CD8-positive, alpha-beta memory T cell (primary cell): ENCODE measurements at regions not wholly inside any gene's neighbourhood (a gene's known extent, or its start where the extent isn't known, plus 50 kb on each side); places are given as distances from the start of the nearest gene placed in this dataset.

ENCODE experiments used
- CTCF ChIA-PET: fragments of 350-600 bp; sonication (Branson Sonifier 250); formaldehyde crosslinking; loops from one replicate; lab custom pipeline; 2021; ENCODE audit warnings: antibody characterized with exemption; lab: Charles Lee
- POLR2A ChIA-PET: fragments of 350-600 bp; sonication (Branson Sonifier 250); formaldehyde crosslinking; loops from one replicate; lab custom pipeline; 2021; ENCODE audit warnings: antibody characterized with exemption; lab: Charles Lee
- DNase-seq, 5 donors: peaks; one replicate each; pipeline versions ENCODE4 v3.0.0 to v3.0.0-alpha.2; 2020 to 2022; ENCODE audit warnings: mixed read lengths in 1 of 5
- H3K27ac ChIP-seq: one replicate; pipeline ENCODE4 v1.7.0; 2013; ENCODE audit warnings: low read depth, mild to moderate bottlenecking, low read length, moderate library complexity
- H3K27me3 ChIP-seq: 2 replicates; pipeline ENCODE4 v1.7.0; 2013; ENCODE audit warnings: low read length, mild to moderate bottlenecking; ENCODE audit not compliant: insufficient read depth, poor library complexity, severe bottlenecking
- H3K36me3 ChIP-seq: 2 replicates; pipeline ENCODE4 v1.7.0; 2013; ENCODE audit warnings: mild to moderate bottlenecking, low read length, moderate library complexity; ENCODE audit not compliant: insufficient read depth
- H3K4me1 ChIP-seq: 2 replicates; pipeline ENCODE4 v1.7.0; 2013; ENCODE audit warnings: mild to moderate bottlenecking, low read length, moderate library complexity; ENCODE audit not compliant: insufficient read depth
- H3K4me3 ChIP-seq: 2 replicates; pipeline ENCODE4 v1.7.0; 2013; ENCODE audit warnings: mild to moderate bottlenecking, low read length
- H3K9me3 ChIP-seq: 2 replicates; pipeline ENCODE4 v1.7.0; 2013; ENCODE audit warnings: mild to moderate bottlenecking, low read length
- H3K27ac Mint-ChIP-seq, 8 donors: one replicate each; pipeline ENCODE4 v1.8.0; 2020 to 2021; ENCODE audit warnings: mixed read lengths in 8 of 8, mild to moderate bottlenecking in 6 of 8, inconsistent platforms in 3 of 8, moderate library complexity in 3 of 8
- H3K27me3 Mint-ChIP-seq, 2 donors: one replicate each; pipeline ENCODE4 v1.8.0; 2020 to 2021; ENCODE audit warnings: mixed read lengths in 2 of 2, mild to moderate bottlenecking in 1 of 2, moderate library complexity in 1 of 2
- H3K36me3 Mint-ChIP-seq, 3 donors: one replicate each; pipeline ENCODE4 v1.8.0; 2020 to 2021; ENCODE audit warnings: mixed read lengths in 3 of 3, inconsistent platforms in 1 of 3, mild to moderate bottlenecking in 1 of 3
- H3K4me1 Mint-ChIP-seq, 3 donors: one replicate each; pipeline ENCODE4 v1.8.0; 2020 to 2021; ENCODE audit warnings: mixed read lengths in 3 of 3, inconsistent platforms in 1 of 3, mild to moderate bottlenecking in 1 of 3
- H3K4me3 Mint-ChIP-seq, 7 donors: one replicate each; pipeline ENCODE4 v1.8.0; 2020 to 2021; ENCODE audit warnings: mixed read lengths in 7 of 7, mild to moderate bottlenecking in 6 of 7, moderate library complexity in 4 of 7, inconsistent platforms in 2 of 7
- H3K9me3 Mint-ChIP-seq, 5 donors: one replicate each; pipeline ENCODE4 v1.8.0; 2020 to 2022; ENCODE audit warnings: mixed read lengths in 5 of 5, mild to moderate bottlenecking in 3 of 5, moderate library complexity in 2 of 5, inconsistent platforms in 1 of 5

- CTCF ChIA-PET: no interaction called here
- POLR2A ChIA-PET: no interaction called here
Observed at GRCh38 chr9:6086006-6086655, 70.7 kb upstream of the RANBP6 start.

DNA sequence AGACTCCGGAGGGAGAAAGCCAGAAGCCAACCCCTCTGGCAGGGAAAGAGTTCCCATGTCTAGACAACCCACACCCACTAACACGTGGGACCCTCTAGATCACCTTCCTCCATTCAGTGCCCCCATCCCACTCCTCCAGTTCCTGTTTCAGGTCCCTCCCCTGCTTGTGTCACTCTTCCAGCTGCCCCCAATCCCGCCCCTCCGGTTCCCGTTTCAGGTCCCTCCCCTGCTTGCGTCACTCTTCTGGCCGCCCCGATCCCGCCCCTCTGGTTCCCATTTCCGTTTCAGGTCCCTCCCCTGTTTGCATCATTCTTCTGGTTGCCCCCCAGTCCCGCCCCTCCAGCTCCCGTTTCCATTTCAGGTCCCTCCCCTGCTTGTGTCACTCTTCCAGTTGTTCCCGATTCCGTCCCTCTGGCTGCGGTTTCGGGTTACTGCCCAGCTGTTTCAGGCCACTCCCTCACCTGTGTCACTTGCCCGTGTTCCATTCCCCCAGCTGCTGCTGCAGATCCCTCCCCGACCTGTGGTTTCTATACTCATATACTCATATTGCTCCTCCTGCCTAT is 64.8 kb upstream of the RANBP6 start:
- Mint-ChIP-seq H3K4me3 (peak overlapping the region; percentile 79 to 95 (median 90)), H3K4me1 (peaks cover 7 to 15% (median 10%) of the 10 kb centered on the region in 3 donors), H3K36me3 (no peaks in the 10 kb centered on the region), H3K27ac (peak overlapping the region in 6 of 8 donors; percentile 83 to 95 (median 93)), H3K9me3 (no peaks in the 10 kb centered on the region), H3K27me3 (peaks cover 6 to 16% of the 10 kb centered on the region in 2 donors)
- H3K27ac ChIP-seq: no peak overlapping the region
- H3K27me3 ChIP-seq: no peaks in the 10 kb centered on the region
- ChIA-PET POLR2A (no interaction called here), CTCF (interaction anchor here (1.5 kb wide), 1 partner anchor 11 kb away, joined by 5 read pairs; no protein-coding TSS in a partner anchor)
- peak; percentile 49 to 79 (median 65) for DNase-seq
- peaks cover 5% of the 10 kb centered on the region for H3K4me1 ChIP-seq
- H3K4me3 ChIP-seq: peak overlapping the region; percentile 48
- no peaks in the 10 kb centered on the region for H3K9me3 ChIP-seq
- no peaks in the 10 kb centered on the region for H3K36me3 ChIP-seq

More at GRCh38 chr9:6086006-6086655, 70.7 kb upstream of the RANBP6 start:
- Histone ChIP-seq H3K27me3 (no peaks in the 10 kb centered on the region), H3K36me3 (no peaks in the 10 kb centered on the region), H3K9me3 (no peaks in the 10 kb centered on the region), H3K4me3 (no peak overlapping the region), H3K27ac (no peak overlapping the region), H3K4me1 (no peaks in the 10 kb centered on the region)
- DNase-seq: no peak
- H3K36me3 Mint-ChIP-seq: no peaks in the 10 kb centered on the region
- H3K4me3 Mint-ChIP-seq: no peak overlapping the region
- H3K27me3 Mint-ChIP-seq: peaks cover 3 to 4% of the 10 kb centered on the region in 2 donors
- H3K4me1 Mint-ChIP-seq: no peaks in the 10 kb centered on the region
- no peak overlapping the region for H3K27ac Mint-ChIP-seq
- H3K9me3 Mint-ChIP-seq: no peaks in the 10 kb centered on the region

DNA sequence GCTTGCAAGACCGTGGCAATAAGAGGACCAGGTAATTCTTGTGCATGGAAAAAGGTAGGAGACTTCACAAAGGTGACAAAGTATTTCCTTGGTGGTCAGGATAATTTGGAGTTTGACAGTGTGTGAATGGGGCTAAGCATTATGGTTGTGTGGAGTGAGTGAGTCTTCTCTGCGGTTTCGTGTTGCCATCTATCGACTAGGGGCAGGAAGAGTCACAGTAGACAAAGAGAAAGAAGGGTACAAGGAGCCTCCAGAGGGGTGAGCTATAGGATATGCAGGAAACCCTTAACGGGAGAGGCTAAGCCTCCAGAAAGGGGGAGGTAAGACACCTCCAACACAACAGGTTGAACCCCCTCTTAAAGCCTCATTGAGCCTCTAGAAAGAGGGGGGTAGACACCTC is 64.0 kb upstream of the RANBP6 start:
- ChIA-PET CTCF (no interaction called here), POLR2A (no interaction called here)
- Histone ChIP-seq H3K27ac (no peak overlapping the region), H3K4me1 (peaks cover 5% of the 10 kb centered on the region), H3K27me3 (no peaks in the 10 kb centered on the region), H3K36me3 (no peaks in the 10 kb centered on the region), H3K9me3 (no peaks in the 10 kb centered on the region), H3K4me3 (peak overlapping the region; percentile 48)
- DNase-seq: no peak
- no peaks in the 10 kb centered on the region for H3K36me3 Mint-ChIP-seq
- H3K4me3 Mint-ChIP-seq: peak overlapping the region in 6 of 7 donors; percentile 54 to 94 (median 89)
- peaks cover 7 to 15% (median 10%) of the 10 kb centered on the region in 3 donors for H3K4me1 Mint-ChIP-seq
- H3K27ac Mint-ChIP-seq: peak overlapping the region in 4 of 8 donors; percentile 6 to 94 (median 16)
- peaks cover 5 to 16% of the 10 kb centered on the region in 2 donors for H3K27me3 Mint-ChIP-seq
- H3K9me3 Mint-ChIP-seq: no peaks in the 10 kb centered on the region

- H3K36me3 ChIP-seq: no peaks in the 10 kb centered on the region
Observed at GRCh38 chr9:6078382-6079105, 63.1 kb upstream of the RANBP6 start.

GRCh38 chr9:6076851-6077250 is 61.4 kb upstream of the RANBP6 start:
- Histone ChIP-seq H3K36me3 (no peaks in the 10 kb centered on the region), H3K27me3 (no peaks in the 10 kb centered on the region), H3K4me1 (peaks cover 5% of the 10 kb centered on the region), H3K27ac (no peak overlapping the region), H3K4me3 (no peak overlapping the region), H3K9me3 (no peaks in the 10 kb centered on the region)
- Mint-ChIP-seq H3K36me3 (no peaks in the 10 kb centered on the region), H3K9me3 (no peaks in the 10 kb centered on the region), H3K27me3 (peaks cover 5 to 16% of the 10 kb centered on the region in 2 donors), H3K4me1 (peaks cover 7 to 15% (median 10%) of the 10 kb centered on the region in 3 donors), H3K27ac (no peak overlapping the region), H3K4me3 (no peak overlapping the region)
- POLR2A ChIA-PET: no interaction called here
- CTCF ChIA-PET: interaction anchor here (1.2 kb wide), 1 partner anchor 9 kb away, joined by 3 read pairs; no protein-coding TSS in a partner anchor
- DNase-seq: no peak

More at GRCh38 chr9:6078382-6079105, 63.1 kb upstream of the RANBP6 start:
- Histone ChIP-seq H3K27ac (no peak overlapping the region), H3K27me3 (no peaks in the 10 kb centered on the region), H3K9me3 (no peaks in the 10 kb centered on the region), H3K4me1 (peaks cover 5% of the 10 kb centered on the region), H3K4me3 (no peak overlapping the region)
- no peak for DNase-seq
- H3K36me3 Mint-ChIP-seq: no peaks in the 10 kb centered on the region
- H3K27me3 Mint-ChIP-seq: peaks cover 5 to 16% of the 10 kb centered on the region in 2 donors
- CTCF ChIA-PET: no interaction called here
- POLR2A ChIA-PET: no interaction called here
- no peak overlapping the region for H3K4me3 Mint-ChIP-seq
- no peaks in the 10 kb centered on the region for H3K9me3 Mint-ChIP-seq
- H3K4me1 Mint-ChIP-seq: peaks cover 7 to 15% (median 10%) of the 10 kb centered on the region in 3 donors
- H3K27ac Mint-ChIP-seq: peak overlapping the region in 2 of 8 donors; percentile 1 to 13

DNA sequence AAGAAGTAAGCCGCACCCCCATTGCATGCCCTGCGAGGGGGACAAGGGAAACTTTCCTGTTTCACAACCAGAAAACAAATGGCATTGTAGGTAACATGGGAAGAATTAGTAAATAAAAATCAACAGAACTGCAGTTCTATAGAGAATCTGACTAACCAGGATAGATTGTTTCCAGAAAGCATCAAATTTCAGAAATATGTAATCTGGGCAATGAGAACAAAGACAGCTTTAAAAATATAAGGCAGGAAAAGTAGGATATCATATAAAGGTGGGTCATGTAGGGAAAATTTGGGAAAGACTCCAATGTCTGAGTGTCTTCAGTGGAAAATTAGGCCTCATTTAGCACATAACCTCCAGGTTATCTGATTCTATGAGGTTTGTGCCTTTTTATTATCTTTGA is 58.3 kb upstream of the RANBP6 start:
- H3K4me3 ChIP-seq: no peak overlapping the region
- H3K36me3 Mint-ChIP-seq: peaks cover 0 to 1% (median 0%) of the 10 kb centered on the region in 3 donors
- H3K4me1 Mint-ChIP-seq: peaks cover 13 to 18% (median 15%) of the 10 kb centered on the region in 3 donors
- H3K27me3 Mint-ChIP-seq: peaks cover 5 to 7% of the 10 kb centered on the region in 2 donors
- DNase-seq: no peak
- peaks cover 12% of the 10 kb centered on the region for H3K4me1 ChIP-seq
- no peak overlapping the region for H3K4me3 Mint-ChIP-seq
- no peak overlapping the region for H3K27ac ChIP-seq
- H3K9me3 Mint-ChIP-seq: no peaks in the 10 kb centered on the region
- POLR2A ChIA-PET: no interaction called here
- no peaks in the 10 kb centered on the region for H3K27me3 ChIP-seq
- H3K36me3 ChIP-seq: no peaks in the 10 kb centered on the region
- CTCF ChIA-PET: interaction anchor here (1.1 kb wide), 1 partner anchor 19 kb away, joined by 3 read pairs; no protein-coding TSS in a partner anchor
- no peak overlapping the region for H3K27ac Mint-ChIP-seq
- H3K9me3 ChIP-seq: no peaks in the 10 kb centered on the region

DNA sequence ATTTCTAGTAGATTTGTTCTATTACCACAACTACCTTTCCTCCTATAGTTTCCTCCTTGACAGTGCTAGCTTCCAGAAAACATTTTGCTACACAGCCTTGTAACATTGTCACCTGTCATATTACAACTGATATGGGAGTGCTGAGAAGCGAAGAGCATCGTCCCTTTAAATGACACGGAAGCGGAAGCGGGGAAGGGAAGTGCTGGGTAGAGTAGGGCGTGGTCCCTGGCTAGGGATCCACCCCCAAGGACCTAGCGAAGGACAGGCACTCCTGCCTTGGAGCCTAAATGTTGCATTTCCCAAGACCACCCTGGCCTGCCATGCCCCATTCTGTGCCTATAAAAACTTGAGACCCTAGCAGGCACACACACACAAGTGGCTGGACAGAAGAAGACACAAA is 57.4 kb upstream of the RANBP6 start:
- Mint-ChIP-seq H3K4me1 (peaks cover 15 to 27% (median 23%) of the 10 kb centered on the region in 3 donors), H3K36me3 (peaks cover 0 to 2% (median 0%) of the 10 kb centered on the region in 3 donors), H3K4me3 (no peak overlapping the region), H3K9me3 (no peaks in the 10 kb centered on the region), H3K27me3 (peaks cover 3 to 4% of the 10 kb centered on the region in 2 donors), H3K27ac (peak overlapping the region in 1 of 8 donors; percentile 59)
- ChIA-PET POLR2A (no interaction called here), CTCF (interaction anchor here (0.9 to 1.1 kb wide), 2 partner anchors 18 to 23 kb away, joined by 3 read pairs; no protein-coding TSS in a partner anchor)
- no peak for DNase-seq
- H3K4me3 ChIP-seq: no peak overlapping the region
- H3K4me1 ChIP-seq: peaks cover 18% of the 10 kb centered on the region
- no peak overlapping the region for H3K27ac ChIP-seq
- H3K36me3 ChIP-seq: no peaks in the 10 kb centered on the region
- no peaks in the 10 kb centered on the region for H3K27me3 ChIP-seq
- no peaks in the 10 kb centered on the region for H3K9me3 ChIP-seq
